Panc1 (cell line): ENCODE measurements at regions not wholly inside any gene's neighbourhood (a gene's known extent, or its start where the extent isn't known, plus 50 kb on each side); places are given as distances from the start of the nearest gene placed in this dataset.

ENCODE experiments used
- ATAC-seq: fragments of 200-7000 bp; cut with Tn5 transposase; 2 replicates; pipeline ENCODE4 v1.9.1; 2020; ENCODE audit warnings: mild to moderate bottlenecking, moderate library complexity
- BruUV-seq: library from RNA; stranded (reverse); fragments of 400-500 nt; replicated peaks from 2 replicates; lab custom pipeline; 2021; lab: Mats Ljungman, UMichigan
- CTCF ChIA-PET: fragments of 300-600 bp; sonication (Branson Sonifier 250); formaldehyde crosslinking; loops from one replicate; lab custom pipeline; 2022; ENCODE audit warnings: antibody characterized with exemption; lab: Charles Lee
- POLR2A ChIA-PET: fragments of 300-600 bp; sonication (Branson Sonifier 250); formaldehyde crosslinking; loops from one replicate; lab custom pipeline; 2022; ENCODE audit warnings: antibody characterized with exemption; lab: Charles Lee
- DNase-seq: peaks from one replicate; pipeline ENCODE4 v3.0.0-alpha.2; 2010; ENCODE audit warnings: low read depth, low spot score
- H3K27ac ChIP-seq: 2 replicates; pipeline ENCODE4 v1.5.1; 2011; ENCODE audit warnings: mild to moderate bottlenecking, low read length, inconsistent platforms
- H3K27me3 ChIP-seq: fragments of 200-500 bp; sonication (Bioruptor generic); 2 replicates; pipeline ENCODE4 v1.6.0; 2014; ENCODE audit warnings: low read length, inconsistent platforms; ENCODE audit not compliant: control insufficient read depth, insufficient read depth
- H3K36me3 ChIP-seq: fragments of 200-500 bp; sonication (Bioruptor generic); 2 replicates; pipeline ENCODE4 v1.5.1; 2014; ENCODE audit warnings: inconsistent platforms, mild to moderate bottlenecking, low read length, moderate library complexity; ENCODE audit not compliant: control insufficient read depth, insufficient read depth
- H3K4me1 ChIP-seq: 2 replicates; pipeline ENCODE4 v1.5.1; 2011; ENCODE audit warnings: inconsistent platforms, mild to moderate bottlenecking, low read length, moderate library complexity; ENCODE audit not compliant: control insufficient read depth, insufficient read depth
- H3K4me3 ChIP-seq, 2 experiments: 2 replicates each; pipeline ENCODE4 v1.5.1; 2011 to 2012; ENCODE audit warnings: low read depth in 2 of 2, low read length in 2 of 2, mild to moderate bottlenecking in 2 of 2, inconsistent platforms in 1 of 2, moderate library complexity in 1 of 2
- H3K9me3 ChIP-seq: fragments of 200-500 bp; sonication (Bioruptor generic); 2 replicates; pipeline ENCODE4 v1.5.1; 2014; ENCODE audit warnings: low read depth, mild to moderate bottlenecking, inconsistent platforms, low read length, moderate library complexity; ENCODE audit not compliant: control insufficient read depth, insufficient read depth
- CTCF ChIP-seq: fragments of 450-650 bp; IDR thresholded peaks from 2 replicates; pipeline ENCODE4 v1.5.1; 2017; ENCODE audit warnings: mild to moderate bottlenecking
- POLR2AphosphoS5 ChIP-seq: IDR thresholded peaks from 2 replicates; pipeline ENCODE4 v1.6.1; 2012; ENCODE audit warnings: mild to moderate bottlenecking, low read depth, low read length, moderate library complexity
- REST ChIP-seq, 2 experiments: IDR thresholded peaks; 2 replicates each; pipeline ENCODE4 v1.6.1; 2011 to 2012; ENCODE audit warnings: low read depth in 2 of 2, control low read depth in 1 of 2, low read length in 1 of 2, mild to moderate bottlenecking in 1 of 2, moderate library complexity in 1 of 2; ENCODE audit not compliant: insufficient read depth in 1 of 2
- SIN3A ChIP-seq: IDR thresholded peaks from 2 replicates; pipeline ENCODE4 v1.6.1; 2012; ENCODE audit warnings: low read depth, mild to moderate bottlenecking, low read length, moderate library complexity, borderline replicate concordance; ENCODE audit not compliant: insufficient read depth
- TCF7L2 ChIP-seq: IDR thresholded peaks from 2 replicates; pipeline ENCODE4 v1.6.1; 2011; ENCODE audit warnings: mild to moderate bottlenecking, low read depth, low read length, inconsistent platforms
- in situ Hi-C: cut with HindIII; loops from 2 replicates; pipeline ENCODE4 v1.10.0; 2016; ENCODE audit warnings: low sequenced_read_pairs, low pct_unique_long_range_greater_than_20kb
- intact Hi-C: fragments of 100-400 bp; cut with micrococcal nuclease; formaldehyde crosslinking; loops from one replicate; pipeline ENCODE4 v1.10.0; 2022; ENCODE audit not compliant: unreplicated experiment

- TF ChIP-seq REST (IDR thresholded peaks at IDR 0.05; ENCODE audit: insufficient read depth in 1 of 2, low read depth in 2 of 2, low read length in 1 of 2), result no peak
- TF ChIP-seq TCF7L2, result no peak
- TF ChIP-seq SIN3A, result no peak
- no peak for TF ChIP-seq CTCF
- TF ChIP-seq POLR2AphosphoS5, result no peak
- Histone ChIP-seq H3K4me3 (no peak overlapping the region), H3K27ac (no peak overlapping the region), H3K4me1 (no peaks in the 10 kb centered on the region), H3K9me3 (no peaks in the 10 kb centered on the region), H3K36me3 (no peaks in the 10 kb centered on the region), H3K27me3 (no peaks in the 10 kb centered on the region)
- DNase-seq, result no peak
- BruUV-seq, result no TSS peak
- in situ Hi-C loops, result no loop called here
- no peak for ATAC-seq
- POLR2A ChIA-PET, result interaction anchor here (0.5 kb wide), 1 partner anchor 157 kb away, joined by 3 read pairs; no protein-coding TSS in a partner anchor
- intact Hi-C loops, result no loop called here
- CTCF ChIA-PET, result no interaction called here
Measured at GRCh38 chr16:87156195-87156594, 161.0 kb downstream of the C16orf95 start.

GRCh38 chr16:87160234-87160636, 157.0 kb downstream of the C16orf95 start:
- no peak for DNase-seq
- BruUV-seq, result no TSS peak
- no peaks in the 10 kb centered on the region for H3K4me1 ChIP-seq
- in situ Hi-C loops, result no loop called here
- TF ChIP-seq REST (IDR thresholded peaks at IDR 0.05; ENCODE audit: insufficient read depth in 1 of 2, low read depth in 2 of 2, low read length in 1 of 2), result no peak
- no peak for TF ChIP-seq CTCF
- no peak for TF ChIP-seq SIN3A
- TF ChIP-seq POLR2AphosphoS5, result no peak
- no peak for TF ChIP-seq TCF7L2
- no peak overlapping the region for H3K27ac ChIP-seq
- POLR2A ChIA-PET, result interaction anchor here (0.6 kb wide), 1 partner anchor 13 kb away, joined by 3 read pairs; no protein-coding TSS in a partner anchor
- no peaks in the 10 kb centered on the region for H3K27me3 ChIP-seq
- no peaks in the 10 kb centered on the region for H3K36me3 ChIP-seq
- no peak overlapping the region for H3K4me3 ChIP-seq
- intact Hi-C loops, result no loop called here
- no peak for ATAC-seq
- no peaks in the 10 kb centered on the region for H3K9me3 ChIP-seq
- CTCF ChIA-PET, result interaction anchor here (0.6 kb wide), 1 partner anchor 38 kb away, joined by 4 read pairs; no protein-coding TSS in a partner anchor
